ENCODE measurements at regions not wholly inside any gene's neighbourhood (a gene's known extent, or its start where the extent isn't known, plus 50 kb on each side); places are given as distances from the start of the nearest gene placed in this dataset.
A peak's percentile ranks its signal among the peaks of the same experiment; 100 is the strongest.
"Not testable (repeated sequence)": the region's sequence is repeated elsewhere in the genome, so short reads cannot be mapped to it uniquely, and the experiment has no call there.

GRCh38 chr12:29017532-29017931 is 131.5 kb upstream of the FAR2 start:
- ATAC-seq; POLR2A ChIA-PET; H3K4me1 ChIP-seq (ENCODE audit: control insufficient read depth in 2 of 2, insufficient read depth in 2 of 2, low read length in 2 of 2); CTCF ChIA-PET; H3K27ac Mint-ChIP-seq; H3K4me3 Mint-ChIP-seq; H3K27ac ChIP-seq (ENCODE audit: low read depth, low read length); H3K27me3 ChIP-seq (ENCODE audit: control insufficient read depth in 2 of 2, insufficient read depth in 2 of 2, low read length in 2 of 2); H3K36me3 Mint-ChIP-seq; intact Hi-C loops (cut with micrococcal nuclease); H3K36me3 ChIP-seq (ENCODE audit: control insufficient read depth in 2 of 3, insufficient read depth in 3 of 3, low read length in 3 of 3); H3K4me3 ChIP-seq (ENCODE audit: low read length); H3K9me3 ChIP-seq (ENCODE audit: control insufficient read depth in 2 of 3, low read length in 3 of 3); H3K9me3 Mint-ChIP-seq; H3K4me1 Mint-ChIP-seq; DNase-seq: not testable (repeated sequence)
- H3K27me3 Mint-ChIP-seq: peaks cover 0 to 13% (median 6%) of the 10 kb centered on the region in 5 donors

GRCh38 chr12:29023436-29024076 is 125.5 kb upstream of the FAR2 start:
- DNase-seq (no peak), ATAC-seq (no peak)
- no peak overlapping the region for H3K4me3 Mint-ChIP-seq
- no peaks in the 10 kb centered on the region for H3K27me3 ChIP-seq (ENCODE audit: control insufficient read depth in 2 of 2, insufficient read depth in 2 of 2, low read length in 2 of 2)
- H3K9me3 Mint-ChIP-seq: peaks cover 0 to under 1% (median 0%) of the 10 kb centered on the region in 11 donors
- H3K4me1 ChIP-seq (ENCODE audit: control insufficient read depth in 2 of 2, insufficient read depth in 2 of 2, low read length in 2 of 2): peaks cover 0 to 12% of the 10 kb centered on the region in 2 donors
- H3K27ac Mint-ChIP-seq: no peak overlapping the region
- intact Hi-C loops (cut with micrococcal nuclease): no loop called here
- H3K36me3 ChIP-seq (ENCODE audit: control insufficient read depth in 2 of 3, insufficient read depth in 3 of 3, low read length in 3 of 3): no peaks in the 10 kb centered on the region
- H3K4me3 ChIP-seq (ENCODE audit: low read length): no peak overlapping the region
- POLR2A ChIA-PET: no interaction called here
- CTCF ChIA-PET: no interaction called here
- no peaks in the 10 kb centered on the region for H3K9me3 ChIP-seq (ENCODE audit: control insufficient read depth in 2 of 3, low read length in 3 of 3)
- H3K36me3 Mint-ChIP-seq: no peaks in the 10 kb centered on the region
- H3K27me3 Mint-ChIP-seq: peaks cover 0 to 6% (median 2%) of the 10 kb centered on the region in 5 donors
- H3K4me1 Mint-ChIP-seq: peaks cover 0 to 25% (median 10%) of the 10 kb centered on the region in 7 donors
- no peak overlapping the region for H3K27ac ChIP-seq (ENCODE audit: low read depth, low read length)

GRCh38 chr12:29024117-29024516 is 125.0 kb upstream of the FAR2 start:
- Histone ChIP-seq H3K27ac (ENCODE audit: low read depth, low read length) (no peak overlapping the region), H3K4me3 (ENCODE audit: low read length) (no peak overlapping the region), H3K4me1 (ENCODE audit: control insufficient read depth in 2 of 2, insufficient read depth in 2 of 2, low read length in 2 of 2) (peaks cover 0 to 12% of the 10 kb centered on the region in 2 donors), H3K9me3 (ENCODE audit: control insufficient read depth in 2 of 3, low read length in 3 of 3) (no peaks in the 10 kb centered on the region), H3K27me3 (ENCODE audit: control insufficient read depth in 2 of 2, insufficient read depth in 2 of 2, low read length in 2 of 2) (no peaks in the 10 kb centered on the region), H3K36me3 (ENCODE audit: control insufficient read depth in 2 of 3, insufficient read depth in 3 of 3, low read length in 3 of 3) (no peaks in the 10 kb centered on the region)
- ChIA-PET POLR2A (no interaction called here), CTCF (no interaction called here)
- Mint-ChIP-seq H3K4me1 (peaks cover 0 to 25% (median 10%) of the 10 kb centered on the region in 7 donors), H3K4me3 (no peak overlapping the region), H3K27me3 (peaks cover 0 to 6% (median 5%) of the 10 kb centered on the region in 5 donors), H3K27ac (no peak overlapping the region), H3K9me3 (peaks cover 0 to 4% (median 0%) of the 10 kb centered on the region in 11 donors), H3K36me3 (no peaks in the 10 kb centered on the region)
- DNase-seq (no peak), ATAC-seq (no peak)
- intact Hi-C loops (cut with micrococcal nuclease): no loop called here

DNA sequence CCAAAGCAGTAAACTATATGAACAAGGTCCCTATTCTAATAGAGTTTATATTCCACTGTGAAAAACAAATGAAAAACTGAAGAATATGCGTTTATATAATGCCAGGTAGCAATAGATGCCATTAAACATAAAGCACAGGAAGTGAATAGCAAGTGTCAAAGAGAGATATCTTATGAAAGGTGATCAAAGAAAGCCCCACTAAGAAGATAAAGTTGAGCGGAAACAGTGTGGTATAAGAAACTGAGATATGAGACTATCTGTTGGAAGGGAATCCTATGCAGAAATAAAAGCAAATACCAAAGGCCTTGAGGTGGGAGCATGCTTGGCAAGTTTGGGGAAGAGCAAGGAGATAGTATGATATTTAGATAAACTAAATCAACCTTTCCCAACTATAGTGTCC is 123.1 kb upstream of the FAR2 start:
- Histone ChIP-seq H3K36me3 (ENCODE audit: control insufficient read depth in 2 of 3, insufficient read depth in 3 of 3, low read length in 3 of 3) (no peaks in the 10 kb centered on the region), H3K9me3 (ENCODE audit: control insufficient read depth in 2 of 3, low read length in 3 of 3) (no peaks in the 10 kb centered on the region), H3K27ac (ENCODE audit: low read depth, low read length) (no peak overlapping the region), H3K4me1 (ENCODE audit: control insufficient read depth in 2 of 2, insufficient read depth in 2 of 2, low read length in 2 of 2) (peaks cover 0 to 12% of the 10 kb centered on the region in 2 donors), H3K27me3 (ENCODE audit: control insufficient read depth in 2 of 2, insufficient read depth in 2 of 2, low read length in 2 of 2) (no peaks in the 10 kb centered on the region), H3K4me3 (ENCODE audit: low read length) (no peak overlapping the region)
- Mint-ChIP-seq H3K27me3 (peaks cover 0 to 11% (median 6%) of the 10 kb centered on the region in 5 donors), H3K9me3 (peaks cover 0 to 4% (median 0%) of the 10 kb centered on the region in 11 donors), H3K4me3 (peak overlapping the region in 2 of 10 donors; percentile 5 to 16), H3K4me1 (peaks cover 0 to 25% (median 10%) of the 10 kb centered on the region in 7 donors), H3K36me3 (peaks cover 0 to 4% (median 0%) of the 10 kb centered on the region in 5 donors), H3K27ac (peak overlapping the region in 1 of 9 donors; percentile 2)
- no peak for ATAC-seq
- POLR2A ChIA-PET: no interaction called here
- CTCF ChIA-PET: no interaction called here
- intact Hi-C loops (cut with micrococcal nuclease): no loop called here
- peak in 5 of 9 donors; percentile 4 to 29 (median 22) for DNase-seq

DNA sequence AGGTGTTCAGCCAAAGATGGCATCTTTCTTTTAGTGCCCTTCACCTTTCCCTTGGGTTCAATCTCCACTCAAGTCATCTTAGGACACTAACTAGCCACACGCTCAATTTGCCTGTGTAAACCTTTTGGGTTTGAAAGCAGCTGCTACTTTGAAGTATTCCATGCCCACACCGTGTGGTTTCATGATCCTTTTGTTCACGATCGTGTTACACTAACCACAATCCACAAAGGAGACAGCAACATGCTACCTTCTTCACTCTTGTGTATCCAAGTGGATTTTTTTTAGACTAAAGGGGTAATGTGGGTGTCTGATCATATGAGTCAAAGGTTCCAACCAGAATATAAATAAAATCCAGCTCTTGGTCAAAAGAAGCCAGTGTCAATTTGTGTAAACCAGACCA is 122.7 kb upstream of the FAR2 start:
- H3K4me1 ChIP-seq (ENCODE audit: control insufficient read depth in 2 of 2, insufficient read depth in 2 of 2, low read length in 2 of 2): peaks cover 0 to 12% of the 10 kb centered on the region in 2 donors
- intact Hi-C loops (cut with micrococcal nuclease): no loop called here
- ChIA-PET CTCF (no interaction called here), POLR2A (no interaction called here)
- peak overlapping the region in 1 of 10 donors; percentile 16 for H3K4me3 Mint-ChIP-seq
- peaks cover 0 to 25% (median 10%) of the 10 kb centered on the region in 7 donors for H3K4me1 Mint-ChIP-seq
- no peak for ATAC-seq
- no peak overlapping the region for H3K27ac ChIP-seq (ENCODE audit: low read depth, low read length)
- H3K9me3 ChIP-seq (ENCODE audit: control insufficient read depth in 2 of 3, low read length in 3 of 3): no peaks in the 10 kb centered on the region
- H3K27ac Mint-ChIP-seq: no peak overlapping the region
- H3K27me3 ChIP-seq (ENCODE audit: control insufficient read depth in 2 of 2, insufficient read depth in 2 of 2, low read length in 2 of 2): no peaks in the 10 kb centered on the region
- H3K36me3 ChIP-seq (ENCODE audit: control insufficient read depth in 2 of 3, insufficient read depth in 3 of 3, low read length in 3 of 3): no peaks in the 10 kb centered on the region
- peaks cover 0 to 4% (median 0%) of the 10 kb centered on the region in 11 donors for H3K9me3 Mint-ChIP-seq
- peaks cover 0 to 4% (median 0%) of the 10 kb centered on the region in 5 donors for H3K36me3 Mint-ChIP-seq
- H3K27me3 Mint-ChIP-seq: peaks cover 0 to 10% (median 6%) of the 10 kb centered on the region in 5 donors
- peak in 2 of 9 donors; percentile 6 to 13 for DNase-seq
- no peak overlapping the region for H3K4me3 ChIP-seq (ENCODE audit: low read length)

GRCh38 chr12:29029484-29029883 is 119.6 kb upstream of the FAR2 start:
- DNase-seq; H3K9me3 ChIP-seq (ENCODE audit: control insufficient read depth in 2 of 3, low read length in 3 of 3); H3K4me3 ChIP-seq (ENCODE audit: low read length); H3K9me3 Mint-ChIP-seq; H3K27ac ChIP-seq (ENCODE audit: low read depth, low read length); H3K36me3 ChIP-seq (ENCODE audit: control insufficient read depth in 2 of 3, insufficient read depth in 3 of 3, low read length in 3 of 3); H3K27ac Mint-ChIP-seq; POLR2A ChIA-PET; intact Hi-C loops (cut with micrococcal nuclease); ATAC-seq; H3K36me3 Mint-ChIP-seq; CTCF ChIA-PET; H3K4me3 Mint-ChIP-seq; H3K27me3 ChIP-seq (ENCODE audit: control insufficient read depth in 2 of 2, insufficient read depth in 2 of 2, low read length in 2 of 2): not testable (repeated sequence)
- H3K4me1 Mint-ChIP-seq: peaks cover 0 to 20% (median 10%) of the 10 kb centered on the region in 7 donors
- H3K4me1 ChIP-seq (ENCODE audit: control insufficient read depth in 2 of 2, insufficient read depth in 2 of 2, low read length in 2 of 2): peaks cover 0 to 12% of the 10 kb centered on the region in 2 donors
- H3K27me3 Mint-ChIP-seq: peaks cover 5 to 19% (median 17%) of the 10 kb centered on the region in 5 donors

DNA sequence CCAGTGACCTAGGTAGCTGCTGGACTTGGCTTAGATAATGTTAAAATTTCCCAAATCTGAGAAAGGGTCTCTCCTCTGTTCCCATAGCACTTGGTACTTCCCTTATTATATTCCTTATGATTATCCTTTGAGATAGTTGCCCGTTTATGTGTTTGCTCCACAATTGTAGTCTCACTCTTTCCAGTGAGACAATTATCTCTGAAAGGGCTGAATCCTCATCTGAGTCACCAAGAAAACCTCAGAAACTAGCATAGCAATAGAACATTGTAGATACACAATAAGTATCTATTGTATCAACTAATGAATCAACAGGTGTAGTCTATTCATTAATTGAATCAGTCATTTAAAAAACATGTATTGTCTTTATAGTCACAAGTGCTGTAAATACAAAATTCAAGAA is 119.1 kb upstream of the FAR2 start:
- no peak overlapping the region for H3K27ac Mint-ChIP-seq
- no peaks in the 10 kb centered on the region for H3K27me3 ChIP-seq (ENCODE audit: control insufficient read depth in 2 of 2, insufficient read depth in 2 of 2, low read length in 2 of 2)
- peaks cover 0 to 4% (median 0%) of the 10 kb centered on the region in 11 donors for H3K9me3 Mint-ChIP-seq
- POLR2A ChIA-PET: no interaction called here
- H3K36me3 Mint-ChIP-seq: peaks cover 0 to 4% (median 0%) of the 10 kb centered on the region in 5 donors
- CTCF ChIA-PET: no interaction called here
- peaks cover 0 to 20% (median 10%) of the 10 kb centered on the region in 7 donors for H3K4me1 Mint-ChIP-seq
- DNase-seq (no peak), ATAC-seq (no peak)
- H3K4me3 ChIP-seq (ENCODE audit: low read length): no peak overlapping the region
- no peak overlapping the region for H3K27ac ChIP-seq (ENCODE audit: low read depth, low read length)
- peaks cover 0 to 12% of the 10 kb centered on the region in 2 donors for H3K4me1 ChIP-seq (ENCODE audit: control insufficient read depth in 2 of 2, insufficient read depth in 2 of 2, low read length in 2 of 2)
- intact Hi-C loops (cut with micrococcal nuclease): no loop called here
- no peak overlapping the region for H3K4me3 Mint-ChIP-seq
- H3K36me3 ChIP-seq (ENCODE audit: control insufficient read depth in 2 of 3, insufficient read depth in 3 of 3, low read length in 3 of 3): no peaks in the 10 kb centered on the region
- no peaks in the 10 kb centered on the region for H3K9me3 ChIP-seq (ENCODE audit: control insufficient read depth in 2 of 3, low read length in 3 of 3)
- H3K27me3 Mint-ChIP-seq: peaks cover 5 to 19% (median 17%) of the 10 kb centered on the region in 5 donors

Measured in naive thymus-derived CD4-positive, alpha-beta T cell (primary cell).